DND-41 (cell line): ENCODE measurements at regions not wholly inside any gene's neighbourhood (a gene's known extent, or its start where the extent isn't known, plus 50 kb on each side); places are given as distances from the start of the nearest gene placed in this dataset.

Experiments
- ATAC-seq: fragments of 200-7000 bp; cut with Tn5 transposase; 3 replicates; pipeline ENCODE4 v1.9.1; 2021; ENCODE audit warnings: low read depth; ENCODE audit not compliant: insufficient read depth
- DNase-seq: peaks from one replicate; pipeline ENCODE4 v3.0.0-alpha.2; 2020
- H2AFZ ChIP-seq: 2 replicates; pipeline ENCODE4 v1.6.0; 2012; ENCODE audit warnings: low read depth, low read length
- H3K27ac ChIP-seq: 2 replicates; pipeline ENCODE4 v1.5.1; 2012; ENCODE audit warnings: low read length, inconsistent platforms
- H3K27me3 ChIP-seq: fragments of 200-600 bp; sonication (generic); 2 replicates; pipeline ENCODE4 v1.6.0; 2012; ENCODE audit warnings: low read length, mild to moderate bottlenecking, inconsistent platforms; ENCODE audit not compliant: insufficient read depth, poor library complexity
- H3K36me3 ChIP-seq: 2 replicates; pipeline ENCODE4 v1.5.1; 2012; ENCODE audit warnings: low read length, inconsistent platforms; ENCODE audit not compliant: insufficient read depth
- H3K4me1 ChIP-seq: 2 replicates; pipeline ENCODE4 v1.5.1; 2012; ENCODE audit warnings: mild to moderate bottlenecking, low read length; ENCODE audit not compliant: insufficient read depth
- H3K4me2 ChIP-seq: 2 replicates; pipeline ENCODE4 v1.6.0; 2012; ENCODE audit warnings: mild to moderate bottlenecking, moderate library complexity, low read length, inconsistent platforms; ENCODE audit not compliant: insufficient read depth
- H3K4me3 ChIP-seq, 2 experiments: fragments of 200-600 bp in 1 of 2; shearing (Covaris generic) in 1 of 2; 2 replicates each; pipeline ENCODE4 v1.5.1; 2012 to 2016; ENCODE audit warnings: inconsistent platforms in 2 of 2, low read length in 2 of 2, mild to moderate bottlenecking in 2 of 2, low read depth in 1 of 2, moderate library complexity in 1 of 2
- H3K79me2 ChIP-seq: 2 replicates; pipeline ENCODE4 v1.6.0; 2012; ENCODE audit warnings: low read length, inconsistent platforms; ENCODE audit not compliant: insufficient read depth
- H3K9ac ChIP-seq: 2 replicates; pipeline ENCODE4 v1.6.0; 2012; ENCODE audit warnings: low read depth, mild to moderate bottlenecking, inconsistent platforms, low read length, moderate library complexity
- H3K9me3 ChIP-seq: 2 replicates; pipeline ENCODE4 v1.5.1; 2012; ENCODE audit warnings: low read length, moderate library complexity, mild to moderate bottlenecking, inconsistent platforms; ENCODE audit not compliant: insufficient read depth, severe bottlenecking
- H4K20me1 ChIP-seq: 2 replicates; pipeline ENCODE4 v1.6.0; 2012; ENCODE audit warnings: low read length; ENCODE audit not compliant: insufficient read depth
- CTCF ChIP-seq: IDR thresholded peaks from 2 replicates; pipeline ENCODE4 v1.5.1; 2012; ENCODE audit warnings: borderline replicate concordance, low read length, moderate library complexity, mild to moderate bottlenecking; ENCODE audit not compliant: poor library complexity, severe bottlenecking; ENCODE audit errors: extremely low read depth
- EZH2 ChIP-seq: IDR thresholded peaks from 3 replicates; pipeline ENCODE4 v1.6.1; 2012; ENCODE audit warnings: borderline replicate concordance, low read depth, mild to moderate bottlenecking, moderate library complexity, low read length, inconsistent platforms; ENCODE audit not compliant: severe bottlenecking

DNA sequence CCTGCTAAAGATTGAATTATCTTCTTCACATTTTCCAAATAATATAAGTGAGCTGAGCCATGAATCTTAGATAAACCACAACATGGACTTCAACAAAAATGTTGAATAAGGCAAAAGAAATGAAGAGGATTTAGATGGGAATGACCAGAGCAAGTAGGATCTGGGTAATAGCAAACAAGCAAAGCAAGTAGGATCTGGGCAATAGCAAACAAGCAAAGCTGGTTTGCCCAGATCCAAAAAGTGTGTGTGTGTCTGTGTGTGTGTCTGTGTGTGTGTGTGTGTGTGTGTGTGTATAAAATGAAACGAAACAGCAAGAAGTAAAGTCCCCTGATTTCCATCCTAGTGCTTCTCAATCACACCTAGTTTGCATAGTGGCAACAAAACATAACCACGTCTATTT lies 549.1 kb downstream of the RERGL start:
- DNase-seq (no peak), ATAC-seq (no peak)
- no peak overlapping the region for H3K4me2 ChIP-seq
- no peak overlapping the region for H3K9ac ChIP-seq
- no peaks in the 10 kb centered on the region for H3K79me2 ChIP-seq
- no peaks in the 10 kb centered on the region for H3K27me3 ChIP-seq
- no peaks in the 10 kb centered on the region for H4K20me1 ChIP-seq
- H3K27ac ChIP-seq: no peak overlapping the region
- no peaks in the 10 kb centered on the region for H3K36me3 ChIP-seq
- H2AFZ ChIP-seq: no peak overlapping the region
- H3K9me3 ChIP-seq: peaks cover 2% of the 10 kb centered on the region
- no peak overlapping the region for H3K4me3 ChIP-seq
- TF ChIP-seq CTCF: no peak
- no peak for TF ChIP-seq EZH2
- no peaks in the 10 kb centered on the region for H3K4me1 ChIP-seq

- Histone ChIP-seq H3K27ac (no peak overlapping the region), H3K4me2 (no peak overlapping the region), H3K27me3 (no peaks in the 10 kb centered on the region), H3K4me3 (no peak overlapping the region), H3K9me3 (no peaks in the 10 kb centered on the region), H2AFZ (no peak overlapping the region), H3K9ac (no peak overlapping the region), H4K20me1 (no peaks in the 10 kb centered on the region), H3K79me2 (no peaks in the 10 kb centered on the region), H3K36me3 (no peaks in the 10 kb centered on the region), H3K4me1 (no peaks in the 10 kb centered on the region)
- TF ChIP-seq EZH2 (no peak), CTCF (no peak)
- no peak for ATAC-seq
- no peak for DNase-seq
These were observed 561.6 kb downstream of the RERGL start for GRCh38 chr12:17528394-17528793.

- H3K4me3 ChIP-seq: no peak overlapping the region
- no peak for DNase-seq
- TF ChIP-seq CTCF (no peak), EZH2 (no peak)
- no peak overlapping the region for H3K4me2 ChIP-seq
- H3K27me3 ChIP-seq: no peaks in the 10 kb centered on the region
- H3K9ac ChIP-seq: no peak overlapping the region
- H3K27ac ChIP-seq: no peak overlapping the region
- no peaks in the 10 kb centered on the region for H3K79me2 ChIP-seq
- no peak for ATAC-seq
- H3K36me3 ChIP-seq: no peaks in the 10 kb centered on the region
- no peaks in the 10 kb centered on the region for H3K9me3 ChIP-seq
- H3K4me1 ChIP-seq: no peaks in the 10 kb centered on the region
- H4K20me1 ChIP-seq: no peaks in the 10 kb centered on the region
- H2AFZ ChIP-seq: no peak overlapping the region
These were observed 563.0 kb downstream of the RERGL start for GRCh38 chr12:17527021-17527420.

- H2AFZ ChIP-seq: no peak overlapping the region
- H3K79me2 ChIP-seq: no peaks in the 10 kb centered on the region
- H3K36me3 ChIP-seq: no peaks in the 10 kb centered on the region
- H4K20me1 ChIP-seq: no peaks in the 10 kb centered on the region
- no peak overlapping the region for H3K4me2 ChIP-seq
- ATAC-seq (no peak), DNase-seq (no peak)
- H3K9ac ChIP-seq: no peak overlapping the region
- no peak overlapping the region for H3K27ac ChIP-seq
- H3K4me3 ChIP-seq: no peak overlapping the region
- H3K27me3 ChIP-seq: no peaks in the 10 kb centered on the region
- no peaks in the 10 kb centered on the region for H3K9me3 ChIP-seq
- TF ChIP-seq CTCF (peak; percentile 15), EZH2 (no peak)
- no peaks in the 10 kb centered on the region for H3K4me1 ChIP-seq
These were observed 578.6 kb downstream of the RERGL start for GRCh38 chr12:17511369-17511768.
